ENCODE measurements at regions not wholly inside any gene's neighbourhood (a gene's known extent, or its start where the extent isn't known, plus 50 kb on each side); places are given as distances from the start of the nearest gene placed in this dataset.
"Not testable (repeated sequence)": the region's sequence is repeated elsewhere in the genome, so short reads cannot be mapped to it uniquely, and the experiment has no call there.

DNA sequence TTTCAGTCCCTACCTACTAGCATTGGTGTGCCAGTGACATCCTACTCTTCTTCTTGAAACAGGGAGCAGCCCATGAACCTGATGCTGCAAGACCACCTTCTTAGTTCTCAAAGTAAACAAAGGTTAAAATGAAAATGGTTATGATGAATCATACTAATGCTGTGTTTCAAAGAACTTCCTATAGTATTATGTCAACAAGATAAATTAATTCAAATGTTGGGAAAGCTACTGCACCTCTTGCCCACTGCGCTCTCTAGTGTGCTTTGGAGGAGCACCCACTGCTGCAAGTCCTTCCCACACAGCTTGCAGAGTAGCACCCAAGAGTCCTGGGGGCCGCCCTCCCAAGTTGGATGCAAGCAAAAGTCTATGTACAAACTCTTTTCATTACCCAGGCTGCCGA is 81.1 kb downstream of the CD200R1L start:
- WGBS (ENCODE audit: insufficient coverage): 84% methylated on average over 3 of the region's 3 CpGs
- Histone ChIP-seq H3K4me1 (ENCODE audit: control insufficient read depth, insufficient read depth, low read length) (no peaks in the 10 kb centered on the region), H3K4me3 (ENCODE audit: low read depth, low read length) (no peak overlapping the region), H3K36me3 (ENCODE audit: control insufficient read depth, insufficient read depth, low read length) (no peaks in the 10 kb centered on the region), H3K27me3 (ENCODE audit: control insufficient read depth, insufficient read depth, low read length) (no peaks in the 10 kb centered on the region), H3K9me3 (ENCODE audit: control insufficient read depth, insufficient read depth, low read length) (no peaks in the 10 kb centered on the region), H3K27ac (ENCODE audit: low read depth, low read length) (no peak overlapping the region)
- DNase-seq (ENCODE audit: low read depth in 4 of 6, low spot score in 6 of 6): no peak

DNA sequence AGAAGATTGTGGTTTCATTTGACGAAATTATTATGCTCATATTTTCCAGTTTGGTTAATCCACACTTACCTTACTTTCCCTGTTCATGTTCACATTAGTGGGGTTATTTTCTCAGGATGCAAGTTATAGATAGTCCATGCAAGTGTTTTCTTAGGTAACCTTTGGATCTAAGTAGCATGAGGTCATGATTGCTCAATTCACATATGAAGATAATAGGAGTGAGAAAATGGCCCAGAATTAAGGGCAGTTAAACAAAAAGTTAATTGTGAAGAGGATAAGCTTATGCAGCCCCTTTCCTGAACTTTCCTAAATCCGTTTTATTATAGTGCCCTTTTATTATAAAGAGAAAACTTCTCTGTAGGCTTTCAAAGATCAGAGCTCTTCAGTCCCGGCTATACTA is 83.4 kb downstream of the CD200R1L start:
- Histone ChIP-seq H3K4me3 (ENCODE audit: low read depth, low read length) (no peak overlapping the region), H3K36me3 (ENCODE audit: control insufficient read depth, insufficient read depth, low read length) (no peaks in the 10 kb centered on the region), H3K27ac (ENCODE audit: low read depth, low read length) (no peak overlapping the region), H3K27me3 (ENCODE audit: control insufficient read depth, insufficient read depth, low read length) (no peaks in the 10 kb centered on the region), H3K4me1 (ENCODE audit: control insufficient read depth, insufficient read depth, low read length) (no peaks in the 10 kb centered on the region), H3K9me3 (ENCODE audit: control insufficient read depth, insufficient read depth, low read length) (no peaks in the 10 kb centered on the region)
- no CpG with 5 or more reads among the region's 3 CpGs for WGBS (ENCODE audit: insufficient coverage)
- no peak for DNase-seq (ENCODE audit: low read depth in 4 of 6, low spot score in 6 of 6)

DNA sequence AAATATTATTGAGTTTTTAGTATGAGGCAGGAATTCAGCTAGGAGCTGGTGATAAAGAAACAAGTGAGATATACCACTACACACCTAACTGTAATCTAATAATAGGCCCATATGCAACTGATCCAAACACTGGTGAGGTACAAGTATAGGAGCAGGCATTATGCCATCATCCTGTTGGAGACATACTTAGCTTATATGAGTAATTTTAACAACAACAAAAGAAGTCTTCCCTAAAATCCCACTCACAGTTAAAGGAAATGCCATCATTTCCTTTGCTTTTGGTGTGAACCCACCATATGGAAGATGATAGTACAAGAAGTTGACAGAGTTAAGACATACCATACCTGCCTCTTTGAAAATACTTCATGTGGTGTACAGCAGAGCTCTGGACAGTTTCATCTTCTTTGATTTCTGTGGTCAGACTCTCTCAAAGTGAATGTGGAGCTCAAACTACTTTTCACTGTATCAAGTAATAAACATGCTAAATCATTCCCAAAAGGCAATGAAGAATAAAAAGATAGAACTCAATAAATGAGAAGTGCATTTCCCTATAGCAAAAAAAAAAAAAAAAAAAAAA is 85.5 kb downstream of the CD200R1L start:
- no peaks in the 10 kb centered on the region for H3K4me1 ChIP-seq (ENCODE audit: control insufficient read depth, insufficient read depth, low read length)
- H3K4me3 ChIP-seq (ENCODE audit: low read depth, low read length): no peak overlapping the region
- no peaks in the 10 kb centered on the region for H3K27me3 ChIP-seq (ENCODE audit: control insufficient read depth, insufficient read depth, low read length)
- H3K36me3 ChIP-seq (ENCODE audit: control insufficient read depth, insufficient read depth, low read length): no peaks in the 10 kb centered on the region
- H3K9me3 ChIP-seq (ENCODE audit: control insufficient read depth, insufficient read depth, low read length): no peaks in the 10 kb centered on the region
- no peak overlapping the region for H3K27ac ChIP-seq (ENCODE audit: low read depth, low read length)
- no peak for DNase-seq (ENCODE audit: low read depth in 4 of 6, low spot score in 6 of 6)

DNA sequence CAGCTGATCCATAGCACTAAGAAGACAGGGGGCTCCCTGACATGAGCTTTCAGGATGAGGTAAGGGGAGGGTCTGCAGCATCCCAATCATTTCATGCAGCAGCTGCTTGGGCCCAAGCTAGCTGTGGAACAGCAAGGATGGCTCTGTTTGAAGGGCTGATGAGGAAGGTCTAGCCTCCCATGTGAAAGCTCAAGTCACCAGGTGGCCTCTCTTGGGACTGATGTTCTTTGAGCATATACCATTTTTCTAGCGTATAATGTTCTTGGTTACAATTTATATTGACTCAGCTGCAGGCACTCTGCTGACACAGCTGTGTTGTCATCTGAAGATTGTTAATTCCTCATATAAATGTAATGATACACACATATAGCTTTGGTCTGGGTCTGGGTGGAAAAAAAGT is 87.0 kb downstream of the CD200R1L start:
- H3K4me1 ChIP-seq (ENCODE audit: control insufficient read depth, insufficient read depth, low read length): no peaks in the 10 kb centered on the region
- WGBS (ENCODE audit: insufficient coverage): no CpG with 5 or more reads among the region's 1 CpG
- no peak for DNase-seq (ENCODE audit: low read depth in 4 of 6, low spot score in 6 of 6)
- no peaks in the 10 kb centered on the region for H3K9me3 ChIP-seq (ENCODE audit: control insufficient read depth, insufficient read depth, low read length)
- no peaks in the 10 kb centered on the region for H3K27me3 ChIP-seq (ENCODE audit: control insufficient read depth, insufficient read depth, low read length)
- no peak overlapping the region for H3K27ac ChIP-seq (ENCODE audit: low read depth, low read length)
- H3K36me3 ChIP-seq (ENCODE audit: control insufficient read depth, insufficient read depth, low read length): no peaks in the 10 kb centered on the region
- H3K4me3 ChIP-seq (ENCODE audit: low read depth, low read length): no peak overlapping the region

DNA sequence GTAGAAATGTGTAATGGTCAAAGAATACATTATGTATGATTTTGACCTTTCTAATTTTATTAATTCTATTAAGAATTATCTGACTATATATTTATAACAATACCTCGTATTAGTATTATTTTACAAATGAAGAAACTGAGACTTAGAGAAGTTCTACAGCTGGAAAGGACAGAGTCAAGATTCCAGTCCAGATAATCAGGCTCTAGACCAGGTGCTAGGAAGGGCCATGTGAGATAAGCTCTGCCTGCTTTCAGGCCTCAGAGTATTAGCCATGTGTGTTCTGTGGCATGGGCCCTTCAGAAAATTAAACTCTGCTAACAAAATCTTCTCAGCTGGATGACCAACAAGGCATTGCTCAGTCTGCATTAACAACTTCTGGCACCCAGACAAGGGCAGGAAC is 87.5 kb downstream of the CD200R1L start:
- Histone ChIP-seq H3K27me3 (ENCODE audit: control insufficient read depth, insufficient read depth, low read length) (no peaks in the 10 kb centered on the region), H3K4me3 (ENCODE audit: low read depth, low read length) (no peak overlapping the region), H3K4me1 (ENCODE audit: control insufficient read depth, insufficient read depth, low read length) (no peaks in the 10 kb centered on the region), H3K27ac (ENCODE audit: low read depth, low read length) (no peak overlapping the region), H3K36me3 (ENCODE audit: control insufficient read depth, insufficient read depth, low read length) (no peaks in the 10 kb centered on the region), H3K9me3 (ENCODE audit: control insufficient read depth, insufficient read depth, low read length) (no peaks in the 10 kb centered on the region)
- no CpG with 5 or more reads among the region's 1 CpG for WGBS (ENCODE audit: insufficient coverage)
- DNase-seq (ENCODE audit: low read depth in 4 of 6, low spot score in 6 of 6): no peak

DNA sequence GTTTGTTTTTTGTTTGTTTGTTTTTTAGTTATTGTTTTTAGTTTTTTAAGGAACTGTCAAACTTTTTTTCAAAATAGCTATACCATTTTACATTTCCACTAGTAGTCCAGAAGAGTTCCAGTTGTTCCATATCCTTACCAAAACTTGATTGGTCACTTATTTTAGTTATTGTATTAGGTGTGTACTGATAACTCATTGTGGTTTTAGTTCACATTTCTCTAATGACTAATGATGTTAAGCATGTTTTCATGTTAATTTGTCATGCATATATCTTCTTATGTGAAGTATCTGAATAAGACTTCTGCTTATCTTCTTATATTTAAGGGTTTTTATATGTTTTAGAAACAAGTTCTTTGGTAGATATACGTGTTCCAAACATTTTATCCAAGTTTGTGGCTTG is 89.5 kb downstream of the CD200R1L start:
- H3K4me3 ChIP-seq (ENCODE audit: low read depth, low read length): no peak overlapping the region
- no peak for DNase-seq (ENCODE audit: low read depth in 4 of 6, low spot score in 6 of 6)
- H3K9me3 ChIP-seq (ENCODE audit: control insufficient read depth, insufficient read depth, low read length): no peaks in the 10 kb centered on the region
- WGBS (ENCODE audit: insufficient coverage): no CpG with 5 or more reads among the region's 1 CpG
- no peak overlapping the region for H3K27ac ChIP-seq (ENCODE audit: low read depth, low read length)
- no peaks in the 10 kb centered on the region for H3K36me3 ChIP-seq (ENCODE audit: control insufficient read depth, insufficient read depth, low read length)
- H3K4me1 ChIP-seq (ENCODE audit: control insufficient read depth, insufficient read depth, low read length): no peaks in the 10 kb centered on the region
- H3K27me3 ChIP-seq (ENCODE audit: control insufficient read depth, insufficient read depth, low read length): no peaks in the 10 kb centered on the region

DNA sequence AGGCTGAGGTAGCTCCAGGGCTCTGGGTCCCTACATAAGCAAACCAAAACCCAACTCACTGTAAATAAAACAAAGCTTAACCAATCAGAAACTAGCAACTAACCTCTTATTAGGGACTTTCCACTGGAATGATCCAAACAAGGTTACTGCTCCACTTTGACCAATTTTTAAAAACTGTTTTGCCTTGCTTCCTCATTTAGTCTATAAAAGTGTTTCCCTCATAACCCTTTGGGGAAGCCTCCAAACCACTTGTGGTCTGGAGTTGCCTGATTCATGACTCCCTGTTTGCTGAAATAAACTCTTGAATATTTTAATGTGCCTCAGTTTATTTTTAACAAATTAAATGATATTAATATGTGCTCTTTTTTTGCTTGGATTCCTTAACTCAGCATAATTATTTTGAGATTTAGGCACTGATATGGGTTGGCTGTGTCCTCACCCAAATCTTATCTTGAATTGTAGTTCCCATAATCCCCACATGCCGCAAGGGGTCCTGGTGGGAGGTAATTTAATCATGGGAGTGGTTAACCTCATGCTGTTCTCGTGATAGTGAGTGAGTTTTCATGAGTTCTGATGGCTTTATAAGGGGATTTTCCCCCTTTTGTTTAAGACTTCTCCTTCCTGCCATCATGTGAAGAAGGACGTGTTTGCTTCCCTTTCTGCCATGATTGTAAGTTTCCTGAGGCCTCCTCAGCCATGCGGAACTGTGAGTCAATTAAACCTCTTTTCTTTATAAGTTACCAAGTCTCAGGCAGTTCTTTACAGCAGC is 90.6 kb downstream of the CD200R1L start:
- Histone ChIP-seq H3K9me3 (ENCODE audit: control insufficient read depth, insufficient read depth, low read length) (no peaks in the 10 kb centered on the region), H3K36me3 (ENCODE audit: control insufficient read depth, insufficient read depth, low read length) (no peaks in the 10 kb centered on the region), H3K27ac (ENCODE audit: low read depth, low read length) (no peak overlapping the region), H3K4me3 (ENCODE audit: low read depth, low read length) (no peak overlapping the region), H3K27me3 (ENCODE audit: control insufficient read depth, insufficient read depth, low read length) (no peaks in the 10 kb centered on the region), H3K4me1 (ENCODE audit: control insufficient read depth, insufficient read depth, low read length) (no peaks in the 10 kb centered on the region)
- no peak for DNase-seq (ENCODE audit: low read depth in 4 of 6, low spot score in 6 of 6)
- WGBS (ENCODE audit: insufficient coverage): 98% methylated on average over 4 of the region's 4 CpGs

DNA sequence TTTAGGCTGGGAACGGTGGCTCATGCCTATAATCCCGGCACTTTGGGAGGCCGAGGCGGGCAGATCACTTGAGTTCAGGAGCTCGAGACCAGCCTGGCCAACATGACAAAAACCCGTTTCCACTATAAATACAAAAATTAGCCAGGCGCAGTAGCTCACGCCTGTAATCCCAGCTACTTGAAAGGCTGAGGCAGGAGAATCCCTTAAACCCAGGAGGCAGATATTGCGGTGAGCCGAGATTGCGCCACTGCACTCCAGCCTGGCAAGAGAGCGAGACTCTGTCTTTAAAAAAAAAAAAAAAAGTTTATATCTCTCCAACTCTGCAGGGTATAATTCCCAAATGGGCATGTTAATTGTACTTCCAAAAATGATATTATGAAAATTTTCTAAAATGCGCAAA is 91.6 kb downstream of the CD200R1L start:
- not testable (repeated sequence) for H3K27ac ChIP-seq (ENCODE audit: low read depth, low read length)

DNA sequence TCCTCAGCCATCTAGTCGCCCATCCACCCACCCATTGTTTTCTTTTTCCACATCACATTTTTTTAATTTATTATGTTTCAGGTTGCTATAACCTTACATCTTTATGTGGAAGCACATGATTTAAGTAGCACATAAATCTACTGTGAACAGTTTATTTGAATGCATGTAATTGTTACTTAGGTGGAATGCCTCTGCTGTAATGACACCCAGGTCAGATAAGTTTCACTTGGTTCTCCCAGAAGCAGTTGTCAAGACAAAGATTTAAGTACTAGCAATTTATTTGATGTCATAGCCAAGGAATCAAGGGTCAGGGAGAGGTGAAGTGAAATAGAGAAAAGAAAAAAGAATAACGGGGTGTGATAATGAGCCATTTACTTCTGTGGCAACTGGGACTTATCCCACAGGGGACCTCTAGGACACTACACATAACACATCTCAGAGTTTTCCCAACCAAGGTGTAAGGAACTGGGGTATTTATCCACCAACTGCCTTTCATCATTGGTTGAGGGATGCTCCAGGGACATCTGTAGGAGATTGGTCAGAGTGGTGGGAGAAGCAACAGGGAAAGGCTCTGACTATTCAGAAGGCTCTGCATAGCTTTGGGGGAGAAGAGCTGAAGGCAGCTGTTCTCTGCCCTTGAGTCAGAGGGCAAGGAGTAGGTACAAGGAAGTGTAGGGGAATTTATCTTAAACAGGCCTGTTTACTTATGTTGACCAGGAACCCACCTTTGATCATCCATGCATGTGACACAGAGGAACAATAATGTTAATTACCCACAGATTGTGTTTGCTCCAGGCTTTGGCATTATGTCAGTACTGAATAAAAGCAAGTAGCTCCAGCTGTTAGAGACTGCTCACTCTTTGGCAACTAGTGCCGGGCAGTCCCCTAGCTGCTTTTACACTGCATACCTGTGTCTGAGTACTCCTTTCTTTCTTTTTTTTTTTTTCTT is 94.8 kb downstream of the CD200R1L start:
- 57% methylated on average over 1 of the region's 3 CpGs for WGBS (ENCODE audit: insufficient coverage)
- Histone ChIP-seq H3K36me3 (ENCODE audit: control insufficient read depth, insufficient read depth, low read length) (no peaks in the 10 kb centered on the region), H3K4me1 (ENCODE audit: control insufficient read depth, insufficient read depth, low read length) (no peaks in the 10 kb centered on the region), H3K27me3 (ENCODE audit: control insufficient read depth, insufficient read depth, low read length) (no peaks in the 10 kb centered on the region), H3K27ac (ENCODE audit: low read depth, low read length) (no peak overlapping the region), H3K4me3 (ENCODE audit: low read depth, low read length) (no peak overlapping the region), H3K9me3 (ENCODE audit: control insufficient read depth, insufficient read depth, low read length) (no peaks in the 10 kb centered on the region)
- no peak for DNase-seq (ENCODE audit: low read depth in 4 of 6, low spot score in 6 of 6)

More for the DNA sequence above, 91.6 kb downstream of the CD200R1L start:
- not testable (repeated sequence) for H3K36me3 ChIP-seq (ENCODE audit: control insufficient read depth, insufficient read depth, low read length); H3K4me1 ChIP-seq (ENCODE audit: control insufficient read depth, insufficient read depth, low read length); H3K4me3 ChIP-seq (ENCODE audit: low read depth, low read length); H3K9me3 ChIP-seq (ENCODE audit: control insufficient read depth, insufficient read depth, low read length); H3K27me3 ChIP-seq (ENCODE audit: control insufficient read depth, insufficient read depth, low read length); DNase-seq (ENCODE audit: low read depth in 4 of 6, low spot score in 6 of 6)
- 83% methylated on average over 6 of the region's 13 CpGs for WGBS (ENCODE audit: insufficient coverage)
